ENCODE measurements at regions not wholly inside any gene's neighbourhood (a gene's known extent, or its start where the extent isn't known, plus 50 kb on each side); places are given as distances from the start of the nearest gene placed in this dataset.
A peak's percentile ranks its signal among the peaks of the same experiment; 100 is the strongest.

- no peaks in the 10 kb centered on the region for H3K9me3 Mint-ChIP-seq
- Histone ChIP-seq H3K4me3 (replicated peaks in 1 of 3; ENCODE audit: low read depth in 2 of 3, low read length in 3 of 3) (no peak overlapping the region), H3K79me2 (ENCODE audit: insufficient read depth, low read length) (no peaks in the 10 kb centered on the region), H3K9ac (ENCODE audit: insufficient read depth, low read length, poor library complexity, severe bottlenecking) (no peak overlapping the region), H3K27me3 (ENCODE audit: control insufficient read depth in 2 of 2, insufficient read depth in 2 of 2, low read length in 2 of 2) (peaks cover 0 to under 1% of the 10 kb centered on the region in 2 donors), H4K20me1 (ENCODE audit: insufficient read depth, low read length) (no peaks in the 10 kb centered on the region), H3K9me3 (replicated peaks in 1 of 2; ENCODE audit: control insufficient read depth in 1 of 2, insufficient read depth in 1 of 2, low read length in 2 of 2) (no peaks in the 10 kb centered on the region), H3K4me1 (ENCODE audit: control insufficient read depth in 1 of 2, insufficient read depth in 2 of 2, low read length in 2 of 2) (no peaks in the 10 kb centered on the region), H3K4me2 (replicated peaks; ENCODE audit: extremely low read depth, low read length, poor library complexity, severe bottlenecking) (no peak overlapping the region), H2AFZ (ENCODE audit: insufficient read depth, low read depth, low read length, poor library complexity, severe bottlenecking) (no peak overlapping the region), H3K36me3 (replicated peaks in 1 of 2; ENCODE audit: control insufficient read depth in 1 of 2, insufficient read depth in 2 of 2, low read length in 2 of 2) (no peaks in the 10 kb centered on the region), H3K27ac (ENCODE audit: low read depth in 1 of 2, low read length in 2 of 2) (no peak overlapping the region)
- peak; percentile 16 for TF ChIP-seq CTCF (IDR thresholded peaks at IDR 0.05)
- H3K4me3 Mint-ChIP-seq, result no peak overlapping the region
- intact Hi-C loops (cut with micrococcal nuclease), result no loop called here
- no peaks in the 10 kb centered on the region for H3K36me3 Mint-ChIP-seq
- no peak for DNase-seq
- no peaks in the 10 kb centered on the region for H3K4me1 Mint-ChIP-seq
- peaks cover 1 to 2% (median 1%) of the 10 kb centered on the region in 3 donors for H3K27me3 Mint-ChIP-seq (ENCODE audit: low read depth in 3 of 3)
- H3K27ac Mint-ChIP-seq, result no peak overlapping the region
These were observed 85.0 kb upstream of the FAM241A start for GRCh38 chr4:112060212-112060611.

- Histone ChIP-seq H3K79me2 (ENCODE audit: insufficient read depth, low read length) (no peaks in the 10 kb centered on the region), H3K4me1 (ENCODE audit: control insufficient read depth in 1 of 2, insufficient read depth in 2 of 2, low read length in 2 of 2) (no peaks in the 10 kb centered on the region), H4K20me1 (ENCODE audit: insufficient read depth, low read length) (no peaks in the 10 kb centered on the region), H3K4me3 (replicated peaks in 1 of 3; ENCODE audit: low read depth in 2 of 3, low read length in 3 of 3) (no peak overlapping the region), H3K27ac (ENCODE audit: low read depth in 1 of 2, low read length in 2 of 2) (no peak overlapping the region), H3K4me2 (replicated peaks; ENCODE audit: extremely low read depth, low read length, poor library complexity, severe bottlenecking) (no peak overlapping the region), H3K36me3 (replicated peaks in 1 of 2; ENCODE audit: control insufficient read depth in 1 of 2, insufficient read depth in 2 of 2, low read length in 2 of 2) (no peaks in the 10 kb centered on the region), H3K27me3 (ENCODE audit: control insufficient read depth in 2 of 2, insufficient read depth in 2 of 2, low read length in 2 of 2) (no peaks in the 10 kb centered on the region), H2AFZ (ENCODE audit: insufficient read depth, low read depth, low read length, poor library complexity, severe bottlenecking) (no peak overlapping the region), H3K9me3 (replicated peaks in 1 of 2; ENCODE audit: control insufficient read depth in 1 of 2, insufficient read depth in 1 of 2, low read length in 2 of 2) (no peaks in the 10 kb centered on the region), H3K9ac (ENCODE audit: insufficient read depth, low read length, poor library complexity, severe bottlenecking) (no peak overlapping the region)
- DNase-seq, result no peak
- intact Hi-C loops (cut with micrococcal nuclease), result no loop called here
- Mint-ChIP-seq H3K9me3 (no peaks in the 10 kb centered on the region), H3K4me1 (no peaks in the 10 kb centered on the region), H3K36me3 (no peaks in the 10 kb centered on the region), H3K27ac (no peak overlapping the region), H3K4me3 (no peak overlapping the region), H3K27me3 (ENCODE audit: low read depth in 3 of 3) (peaks cover 1 to 2% (median 1%) of the 10 kb centered on the region in 3 donors)
- TF ChIP-seq CTCF (IDR thresholded peaks at IDR 0.05), result no peak
- WGBS (ENCODE audit: insufficient coverage), result 83% methylated on average over 2 of the region's 2 CpGs
These were observed 83.9 kb upstream of the FAM241A start for GRCh38 chr4:112061207-112061817.

Measured in CD14-positive monocyte (primary cell).